DLD1 (cell line): ENCODE measurements at regions not wholly inside any gene's neighbourhood (a gene's known extent, or its start where the extent isn't known, plus 50 kb on each side); places are given as distances from the start of the nearest gene placed in this dataset.

Experiments used
- in situ Hi-C: cut with HindIII; loops from 2 replicates; pipeline ENCODE4 v1.10.0; 2017; ENCODE audit warnings: low sequenced_read_pairs

DNA sequence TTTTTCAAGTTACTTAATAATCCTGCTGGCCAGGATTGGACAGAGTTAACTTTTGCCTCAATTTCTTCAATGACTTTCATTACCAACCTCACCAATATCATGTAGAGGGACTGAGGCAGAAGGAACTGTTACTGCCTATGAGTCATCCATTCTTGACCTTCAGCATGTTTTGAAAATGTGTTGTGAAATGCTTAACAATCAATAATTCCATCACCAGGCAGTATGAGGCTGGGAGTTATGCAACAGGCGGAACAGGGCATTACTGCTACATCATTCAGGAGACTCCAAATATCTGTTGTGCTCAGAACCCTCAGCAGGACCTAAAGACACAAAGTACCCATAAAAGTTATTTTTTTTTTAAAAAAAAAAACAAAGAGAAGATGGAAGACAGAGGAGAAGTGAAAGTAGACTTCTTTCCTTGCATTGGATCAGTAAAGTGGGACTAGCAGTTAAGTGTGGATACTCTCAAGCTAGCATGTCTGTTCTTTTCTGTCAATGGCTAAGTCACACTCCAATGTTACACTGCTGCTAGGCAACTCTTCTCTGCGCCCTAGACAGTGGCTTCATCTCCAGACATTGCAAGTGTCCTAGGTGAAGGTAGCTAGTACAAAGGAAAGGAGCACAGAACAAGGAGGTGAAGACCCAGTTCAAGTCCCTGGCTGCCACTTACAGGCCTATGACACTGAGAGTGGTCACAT lies 184.9 kb upstream of the LPP start:
- in situ Hi-C loops = no loop called here

GRCh38 chr3:187969581-187969950 lies 184.4 kb upstream of the LPP start:
- in situ Hi-C loops = no loop called here

- in situ Hi-C loops = no loop called here
Measured at GRCh38 chr3:187970106-187970505, 183.9 kb upstream of the LPP start.

GRCh38 chr3:187971629-187972028 lies 182.3 kb upstream of the LPP start:
- in situ Hi-C loops = no loop called here

GRCh38 chr3:187972454-187972853 lies 181.5 kb upstream of the LPP start:
- in situ Hi-C loops = no loop called here

DNA sequence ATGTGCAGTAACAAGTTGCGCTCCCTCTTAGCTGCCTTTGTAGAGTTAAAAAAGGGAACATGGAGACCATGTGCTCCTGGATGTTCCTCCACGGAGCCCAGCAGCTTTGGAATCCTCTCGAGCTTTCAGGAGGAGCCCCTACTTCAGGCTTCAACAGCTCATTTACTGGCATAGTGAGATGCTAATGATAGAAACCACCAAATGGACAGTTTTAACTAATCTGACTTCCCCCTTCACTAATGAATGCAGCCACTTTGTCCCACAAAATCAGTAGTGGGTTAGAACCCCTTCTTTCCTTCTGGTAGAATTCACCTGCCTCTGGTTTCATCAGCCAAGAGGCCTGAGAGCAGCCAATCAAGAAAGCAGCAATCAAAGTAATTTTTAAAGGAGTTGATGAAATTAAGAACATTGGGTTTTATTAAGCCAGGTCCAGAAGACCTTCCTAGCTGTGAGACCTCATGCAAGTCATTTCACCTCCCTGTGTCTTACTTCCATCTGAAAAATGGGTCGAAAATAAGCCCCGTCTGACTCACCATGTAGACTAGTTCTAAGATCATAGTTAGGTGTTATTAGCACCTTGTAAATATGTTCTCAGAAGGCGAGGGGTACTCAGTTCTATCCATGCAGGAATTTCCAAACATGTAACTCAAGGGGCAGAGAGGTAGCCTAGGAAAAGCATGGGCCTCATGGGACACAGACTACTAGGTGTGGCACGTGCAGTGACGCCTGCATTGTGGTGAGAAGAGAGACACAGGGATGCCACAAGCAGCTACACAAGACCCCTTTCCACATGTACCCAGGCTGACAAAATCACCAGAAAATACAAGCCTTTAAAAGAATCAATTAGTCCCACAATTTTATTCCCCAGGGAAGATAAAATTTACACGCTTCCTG lies 179.7 kb upstream of the LPP start:
- in situ Hi-C loops = no loop called here

DNA sequence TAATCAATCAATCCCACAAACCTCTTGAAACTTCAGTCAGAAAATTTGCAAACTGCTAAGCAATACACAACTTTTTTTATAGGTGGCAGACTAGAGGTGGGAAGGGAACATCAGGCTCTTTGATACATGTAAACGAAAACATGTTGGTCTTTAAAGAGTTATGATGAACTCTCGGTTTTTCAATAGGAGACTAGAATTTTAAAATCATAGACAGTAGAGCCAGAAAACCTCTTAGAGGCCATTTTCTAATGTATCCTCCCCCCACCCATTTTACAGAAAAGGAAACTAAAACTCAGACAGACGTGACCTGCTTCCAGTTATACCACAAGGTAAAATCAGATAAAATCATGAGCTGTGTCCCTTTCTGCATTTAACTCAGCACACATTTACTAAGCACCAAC lies 179.1 kb upstream of the LPP start:
- in situ Hi-C loops = no loop called here

DNA sequence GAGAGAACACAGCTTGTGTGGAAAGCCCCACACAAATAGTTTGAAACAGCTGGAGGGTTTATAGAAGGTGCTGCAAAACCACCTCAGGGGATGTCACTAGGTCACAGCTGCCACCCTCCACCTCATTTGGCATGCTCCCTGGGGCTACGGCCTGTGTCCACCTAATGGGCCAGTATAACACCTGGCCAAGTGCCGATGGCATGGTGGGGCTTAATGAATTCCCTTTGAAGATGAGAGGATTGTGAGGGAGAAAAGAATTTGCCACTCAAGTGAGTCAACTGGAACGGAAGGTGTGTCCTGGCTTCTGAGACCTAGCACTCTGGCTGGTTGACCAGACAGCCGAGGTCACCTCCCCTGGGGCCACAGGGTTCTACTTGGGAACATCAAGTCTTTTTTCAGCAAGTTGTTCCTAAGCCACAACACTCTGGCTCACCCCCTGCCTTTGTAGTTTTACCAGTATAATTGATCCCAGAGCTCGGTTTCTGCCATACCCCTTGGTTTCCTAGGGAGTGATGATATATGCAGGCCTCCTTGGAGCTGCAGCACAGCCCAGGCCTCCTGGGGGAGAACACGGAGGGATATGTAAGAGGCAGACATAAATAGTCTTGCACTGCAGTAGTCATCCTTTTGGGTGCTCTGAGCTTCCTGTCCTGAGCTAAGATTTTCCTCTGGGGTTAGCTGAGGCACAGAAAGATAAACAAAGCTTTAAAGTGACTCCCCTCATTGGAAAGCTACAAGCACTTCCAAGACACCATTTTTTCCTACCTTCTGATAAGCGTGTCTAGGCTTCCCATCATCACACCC lies 178.2 kb upstream of the LPP start:
- in situ Hi-C loops = no loop called here

DNA sequence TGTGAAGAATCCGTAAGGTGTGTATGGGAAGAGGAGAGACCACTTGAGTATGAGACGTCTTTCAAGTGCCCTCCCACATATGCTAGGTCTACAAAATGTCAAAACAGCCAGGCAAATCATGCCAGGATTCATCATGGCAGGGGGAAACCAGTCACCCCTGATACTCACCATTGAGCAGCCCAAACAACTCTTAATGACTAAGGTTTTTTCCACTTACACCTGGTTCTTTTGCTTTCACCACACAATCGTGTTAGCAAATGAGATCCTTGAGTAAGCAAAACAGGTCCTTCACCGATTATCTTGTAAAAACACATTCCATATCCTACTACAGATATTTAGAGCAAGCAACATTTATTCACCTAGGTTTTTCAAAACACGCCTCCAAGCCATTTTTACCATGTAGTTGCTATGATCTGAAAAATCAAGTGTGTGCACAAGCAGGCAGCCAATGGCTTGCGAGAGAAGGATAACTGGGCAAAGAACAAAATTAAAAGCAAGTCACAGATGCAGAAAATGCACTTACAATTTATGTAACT lies 177.5 kb upstream of the LPP start:
- in situ Hi-C loops = no loop called here

DNA sequence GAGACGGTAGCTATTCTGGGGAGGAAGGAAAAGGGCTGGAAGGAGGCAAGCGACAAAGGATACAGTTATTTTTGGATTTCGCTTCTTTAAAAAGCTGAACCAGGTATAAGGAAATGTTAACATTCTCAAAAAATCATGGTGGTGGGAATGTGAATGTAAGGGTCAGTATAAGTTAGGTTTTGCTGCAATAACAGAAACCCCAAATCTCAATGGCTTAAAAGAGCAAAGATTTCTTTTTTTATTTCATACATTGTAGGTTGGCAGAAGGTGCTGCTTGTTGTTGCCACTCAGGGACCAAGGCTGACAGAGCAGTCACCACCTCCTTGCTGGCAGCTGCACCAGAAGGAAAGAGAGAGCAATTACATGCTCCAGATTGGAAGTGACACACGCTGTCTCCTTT lies 176.3 kb upstream of the LPP start:
- in situ Hi-C loops = no loop called here

- in situ Hi-C loops = no loop called here
Measured at GRCh38 chr3:187978433-187979011, 175.4 kb upstream of the LPP start.

DNA sequence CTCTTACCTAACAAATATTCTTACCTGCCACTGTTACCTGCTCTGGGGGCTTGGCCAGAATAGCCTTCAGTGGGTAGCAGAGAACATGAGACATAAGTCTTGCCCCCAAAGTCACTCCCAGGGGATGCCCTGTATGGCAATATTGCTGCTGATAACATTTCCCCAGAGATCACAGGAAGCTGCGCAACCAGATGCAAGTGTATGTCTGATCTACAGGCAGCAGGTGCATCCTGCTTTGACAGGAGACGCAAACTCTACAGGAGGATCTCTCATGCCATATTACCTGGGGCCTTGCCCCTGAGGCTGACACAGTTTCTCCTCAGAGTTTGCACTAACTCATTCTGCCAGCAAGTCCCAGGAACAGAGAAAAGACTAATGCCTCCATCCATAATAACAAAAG lies 174.4 kb upstream of the LPP start:
- in situ Hi-C loops = no loop called here

DNA sequence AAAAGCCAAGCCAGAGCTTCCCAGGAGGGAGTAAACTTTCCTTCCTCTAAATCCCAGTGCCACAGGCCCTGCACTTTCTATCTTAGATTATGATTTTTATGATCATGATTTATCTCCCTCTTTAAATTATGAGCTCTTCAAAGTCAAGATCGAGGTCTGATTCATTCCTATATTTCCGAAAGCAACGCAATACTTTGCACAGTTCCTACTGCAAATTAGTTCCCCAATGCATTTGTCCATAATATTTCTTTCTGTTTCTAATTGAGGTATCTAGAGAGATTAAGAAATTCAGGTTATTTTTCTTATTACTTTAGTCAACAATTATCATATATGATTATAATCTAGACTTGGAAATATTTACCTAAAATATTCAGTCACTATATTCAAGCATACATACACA lies 173.1 kb upstream of the LPP start:
- in situ Hi-C loops = no loop called here

DNA sequence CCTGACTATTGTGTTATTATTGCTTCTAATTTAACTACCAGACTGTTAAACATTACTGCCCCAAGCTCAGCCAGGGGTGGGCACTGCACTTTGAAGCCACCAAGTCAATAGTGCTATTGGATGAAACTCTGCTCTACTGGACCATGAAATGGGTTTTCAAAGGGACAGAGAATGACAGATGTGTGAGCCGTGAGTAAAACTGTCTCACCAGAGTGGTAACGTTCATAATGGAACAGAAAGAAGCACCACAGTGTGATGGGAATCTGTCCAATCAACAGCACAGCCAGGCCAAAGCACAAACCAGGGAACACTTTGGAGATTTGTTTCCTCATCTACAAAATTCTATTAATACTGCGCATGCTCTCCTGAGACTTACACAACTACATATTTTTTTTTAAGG lies 171.8 kb upstream of the LPP start:
- in situ Hi-C loops = no loop called here

DNA sequence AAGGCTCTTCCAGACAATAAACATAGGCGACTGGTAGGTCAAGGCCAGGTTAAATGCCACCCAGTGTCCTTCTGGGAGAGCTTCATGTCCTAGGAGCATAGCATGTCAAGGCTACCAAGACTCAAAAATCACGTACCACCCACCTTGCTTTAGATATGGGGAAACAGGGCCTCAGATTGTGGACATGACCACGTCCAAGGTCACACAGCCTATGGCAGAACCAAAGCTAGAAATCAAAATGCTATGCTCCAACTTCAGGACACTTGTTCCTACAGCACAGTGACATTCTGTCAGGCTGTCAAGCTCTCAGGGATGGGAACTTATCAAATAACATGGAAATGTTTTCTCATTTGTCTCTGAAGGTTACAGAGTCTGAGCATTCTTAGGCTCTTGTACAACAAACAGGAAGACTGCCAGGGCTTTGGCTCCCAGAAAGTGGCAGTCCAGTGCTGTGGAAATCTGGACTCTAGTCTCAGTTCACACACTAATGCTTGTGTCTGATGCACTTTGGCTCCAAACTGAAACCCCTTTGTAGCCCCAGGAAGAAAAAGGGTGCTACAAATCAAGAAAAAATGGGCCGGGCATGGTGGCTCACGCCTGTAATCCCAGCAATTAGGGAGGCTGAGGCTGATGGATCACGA lies 170.4 kb upstream of the LPP start:
- in situ Hi-C loops = no loop called here

DNA sequence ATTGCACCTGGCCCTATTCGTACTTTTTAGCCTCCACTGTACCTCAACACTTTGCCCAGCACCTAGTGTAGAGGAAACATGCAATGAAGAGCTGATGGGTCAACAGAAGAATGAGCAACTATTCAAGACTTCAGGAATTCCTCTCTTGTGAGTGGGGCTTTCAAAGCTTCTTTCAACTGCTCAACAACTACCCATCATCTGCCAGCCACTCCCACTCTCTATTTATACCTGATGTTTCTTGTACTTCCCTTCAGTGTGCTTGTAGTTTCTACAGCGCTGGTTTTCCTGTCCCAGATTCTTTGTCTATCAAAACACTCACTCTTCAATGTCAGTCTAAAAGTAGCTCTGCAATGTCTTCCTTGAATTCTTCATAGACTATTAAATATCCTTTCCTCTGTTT lies 168.3 kb upstream of the LPP start:
- in situ Hi-C loops = no loop called here

- in situ Hi-C loops = no loop called here
Measured at GRCh38 chr3:187986514-187986934, 167.4 kb upstream of the LPP start.

DNA sequence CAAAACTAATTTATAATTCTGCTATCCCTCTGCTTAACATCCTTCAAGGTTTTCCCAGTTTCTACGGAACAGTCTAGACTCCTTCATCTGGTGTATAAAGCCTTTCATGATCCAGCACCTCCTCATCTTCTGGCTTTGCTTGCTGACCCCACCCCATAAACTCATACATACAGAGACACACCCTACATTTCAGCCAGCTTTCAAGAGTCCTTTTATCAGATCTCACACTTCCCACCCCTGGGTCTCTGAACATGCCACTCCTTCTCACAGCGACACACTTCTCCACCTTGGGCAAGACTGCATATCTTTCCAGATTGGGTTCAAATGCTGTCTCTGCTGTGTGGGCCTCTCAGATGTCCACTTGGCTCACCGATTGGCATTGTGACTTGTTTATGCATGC lies 166.8 kb upstream of the LPP start:
- in situ Hi-C loops = no loop called here

DNA sequence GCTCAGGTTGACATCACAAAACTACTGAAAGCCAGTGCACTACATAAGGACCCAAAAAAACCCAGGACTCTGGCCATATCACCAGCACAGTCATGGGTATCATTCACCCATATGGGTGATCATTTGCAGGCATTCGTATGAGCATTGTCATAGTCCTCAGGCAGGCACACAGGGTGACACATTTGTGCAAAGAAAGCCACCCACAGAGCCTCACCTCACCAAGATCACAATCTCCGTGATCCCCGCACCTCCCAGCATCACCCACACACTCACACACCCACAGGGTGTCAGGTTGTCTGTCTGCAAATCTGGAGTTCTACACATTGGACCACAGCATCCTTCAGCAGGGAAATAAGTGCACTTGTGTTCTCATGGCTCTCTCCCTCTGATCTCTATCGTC lies 166.0 kb upstream of the LPP start:
- in situ Hi-C loops = no loop called here

- in situ Hi-C loops = no loop called here
Measured at GRCh38 chr3:187989575-187990153, 164.3 kb upstream of the LPP start.
